Thyroid gland (tissue), 4 donors: ENCODE measurements at regions not wholly inside any gene's neighbourhood (a gene's known extent, or its start where the extent isn't known, plus 50 kb on each side); places are given as distances from the start of the nearest gene placed in this dataset.

ENCODE experiments used
- CTCF ChIP-seq, 6 experiments: fragments of 200-600 bp in 3 of 6; fragments of 450-650 bp in 3 of 6; sonication (generic) in 3 of 6; IDR thresholded peaks; one replicate each; pipeline ENCODE4 v1.5.1; 2016 to 2019; ENCODE audit warnings: antibody characterized with exemption in 6 of 6, mild to moderate bottlenecking in 2 of 6, inconsistent platforms in 1 of 6, moderate library complexity in 1 of 6
- POLR2A ChIP-seq, 2 donors: fragments of 450-650 bp; IDR thresholded peaks; one replicate each; pipeline ENCODE4 v1.6.1; 2017; ENCODE audit warnings: antibody characterized with exemption in 2 of 2, mild to moderate bottlenecking in 2 of 2, moderate library complexity in 1 of 2

GRCh38 chr10:20958225-20958624, 61.1 kb upstream of the NEBL start:
- no peak for TF ChIP-seq CTCF (IDR thresholded peaks at IDR 0.05)
- no peak for TF ChIP-seq POLR2A (IDR thresholded peaks at IDR 0.05)
